Upper lobe of right lung (tissue), 1 donor: ENCODE measurements at regions not wholly inside any gene's neighbourhood (a gene's known extent, or its start where the extent isn't known, plus 50 kb on each side); places are given as distances from the start of the nearest gene placed in this dataset.

Experiments used
- ATAC-seq: fragments of 200-7000 bp; cut with Tn5 transposase; one replicate; pipeline ENCODE4 v1.9.1; 2020; ENCODE audit warnings: mild to moderate bottlenecking, moderate library complexity
- DNase-seq: peaks from one replicate; pipeline ENCODE4 v3.0.0-alpha.2; 2020
- H3K27ac ChIP-seq: fragments of 200-600 bp; one replicate; pipeline ENCODE4 v1.8.0; 2022
- H3K27me3 ChIP-seq: fragments of 200-600 bp; one replicate; pipeline ENCODE4 v1.8.0; 2022; ENCODE audit warnings: mild to moderate bottlenecking
- H3K36me3 ChIP-seq: fragments of 200-600 bp; one replicate; pipeline ENCODE4 v1.8.0; 2022
- H3K4me1 ChIP-seq: fragments of 200-600 bp; one replicate; pipeline ENCODE4 v1.8.0; 2022
- H3K4me3 ChIP-seq: fragments of 200-600 bp; one replicate; pipeline ENCODE4 v1.8.0; 2022; ENCODE audit warnings: mild to moderate bottlenecking
- H3K9me3 ChIP-seq: fragments of 200-600 bp; one replicate; pipeline ENCODE4 v1.8.0; 2022
- intact Hi-C: fragments of 100-400 bp; cut with DNase I; formaldehyde crosslinking; loops from one replicate; pipeline ENCODE4 v1.11.0; 2022
- TF ChIP-seq, protein P1 (sequence below): fragments of 200-600 bp; IDR thresholded peaks from one replicate; pipeline ENCODE4 v1.8.0; 2022; ENCODE audit warnings: antibody characterized with exemption
- donor health status: DM: no; HTN: yes; CAD: no; lungs with severe emphysema.

DNA sequence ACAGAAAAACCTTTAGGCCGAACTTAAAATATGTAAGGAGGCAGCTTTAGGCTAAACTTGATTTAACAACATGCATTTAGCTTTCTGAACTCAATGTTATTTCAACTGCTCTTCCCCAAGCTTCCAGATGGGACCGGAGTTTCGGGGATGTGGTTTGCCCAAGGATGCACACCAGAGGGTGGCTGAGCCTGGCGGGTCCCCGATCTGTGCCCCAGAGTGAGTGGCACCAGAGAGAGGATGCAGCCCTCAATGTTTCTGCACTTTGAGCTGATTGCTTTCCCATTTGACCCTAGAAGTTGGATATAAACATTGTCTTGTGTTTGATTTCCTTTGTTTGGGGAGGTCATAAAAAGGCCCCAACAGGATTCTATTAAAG lies 348.0 kb upstream of the TNRC6C start:
- H3K27ac ChIP-seq = no peak overlapping the region
- ATAC-seq = no peak

DNA sequence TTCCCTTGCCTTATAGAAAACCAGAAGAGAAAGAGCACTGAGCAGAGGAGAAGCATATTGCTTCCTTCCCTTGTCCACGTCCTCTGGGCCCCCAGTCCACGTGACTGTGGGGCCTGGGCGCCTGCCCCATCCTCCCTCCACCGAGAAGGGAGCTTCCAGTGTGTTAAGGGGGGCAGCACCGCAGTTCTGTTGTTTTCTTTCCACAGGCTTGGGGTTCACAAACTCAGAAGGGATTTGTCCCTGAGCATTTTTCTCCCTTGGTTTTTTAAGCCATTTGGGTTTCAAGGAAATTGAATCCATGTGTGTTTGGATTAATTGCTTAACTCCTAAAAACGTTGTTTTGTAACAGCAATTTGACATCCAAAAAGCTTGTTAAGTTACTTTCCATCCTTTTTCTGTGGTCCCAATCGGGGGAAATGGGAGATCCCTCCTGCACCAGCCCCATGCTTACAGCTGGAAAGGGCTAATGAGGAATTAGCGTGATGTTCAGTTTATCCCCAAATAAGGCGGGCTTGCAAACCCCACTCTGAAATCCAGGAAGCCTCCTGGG lies 347.5 kb upstream of the TNRC6C start:
- no peak for ATAC-seq
- intact Hi-C loops = no loop called here
- peaks cover 7% of the 10 kb centered on the region for H3K4me1 ChIP-seq
- H3K27ac ChIP-seq = no peak overlapping the region
- peak; percentile 27 for DNase-seq
- TF ChIP-seq, protein P1, sequence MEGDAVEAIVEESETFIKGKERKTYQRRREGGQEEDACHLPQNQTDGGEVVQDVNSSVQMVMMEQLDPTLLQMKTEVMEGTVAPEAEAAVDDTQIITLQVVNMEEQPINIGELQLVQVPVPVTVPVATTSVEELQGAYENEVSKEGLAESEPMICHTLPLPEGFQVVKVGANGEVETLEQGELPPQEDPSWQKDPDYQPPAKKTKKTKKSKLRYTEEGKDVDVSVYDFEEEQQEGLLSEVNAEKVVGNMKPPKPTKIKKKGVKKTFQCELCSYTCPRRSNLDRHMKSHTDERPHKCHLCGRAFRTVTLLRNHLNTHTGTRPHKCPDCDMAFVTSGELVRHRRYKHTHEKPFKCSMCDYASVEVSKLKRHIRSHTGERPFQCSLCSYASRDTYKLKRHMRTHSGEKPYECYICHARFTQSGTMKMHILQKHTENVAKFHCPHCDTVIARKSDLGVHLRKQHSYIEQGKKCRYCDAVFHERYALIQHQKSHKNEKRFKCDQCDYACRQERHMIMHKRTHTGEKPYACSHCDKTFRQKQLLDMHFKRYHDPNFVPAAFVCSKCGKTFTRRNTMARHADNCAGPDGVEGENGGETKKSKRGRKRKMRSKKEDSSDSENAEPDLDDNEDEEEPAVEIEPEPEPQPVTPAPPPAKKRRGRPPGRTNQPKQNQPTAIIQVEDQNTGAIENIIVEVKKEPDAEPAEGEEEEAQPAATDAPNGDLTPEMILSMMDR = no peak
- H3K27me3 ChIP-seq = no peaks in the 10 kb centered on the region
- no peaks in the 10 kb centered on the region for H3K36me3 ChIP-seq
- H3K9me3 ChIP-seq = no peaks in the 10 kb centered on the region
- no peak overlapping the region for H3K4me3 ChIP-seq

More for the DNA sequence above, 348.0 kb upstream of the TNRC6C start:
- H3K4me1 ChIP-seq = peaks cover 3% of the 10 kb centered on the region
- H3K36me3 ChIP-seq = no peaks in the 10 kb centered on the region
- no peaks in the 10 kb centered on the region for H3K9me3 ChIP-seq
- no peak for DNase-seq
- peak overlapping the region; percentile 8 for H3K4me3 ChIP-seq
- TF ChIP-seq, protein P1 = no peak
- no peaks in the 10 kb centered on the region for H3K27me3 ChIP-seq
- intact Hi-C loops = no loop called here

DNA sequence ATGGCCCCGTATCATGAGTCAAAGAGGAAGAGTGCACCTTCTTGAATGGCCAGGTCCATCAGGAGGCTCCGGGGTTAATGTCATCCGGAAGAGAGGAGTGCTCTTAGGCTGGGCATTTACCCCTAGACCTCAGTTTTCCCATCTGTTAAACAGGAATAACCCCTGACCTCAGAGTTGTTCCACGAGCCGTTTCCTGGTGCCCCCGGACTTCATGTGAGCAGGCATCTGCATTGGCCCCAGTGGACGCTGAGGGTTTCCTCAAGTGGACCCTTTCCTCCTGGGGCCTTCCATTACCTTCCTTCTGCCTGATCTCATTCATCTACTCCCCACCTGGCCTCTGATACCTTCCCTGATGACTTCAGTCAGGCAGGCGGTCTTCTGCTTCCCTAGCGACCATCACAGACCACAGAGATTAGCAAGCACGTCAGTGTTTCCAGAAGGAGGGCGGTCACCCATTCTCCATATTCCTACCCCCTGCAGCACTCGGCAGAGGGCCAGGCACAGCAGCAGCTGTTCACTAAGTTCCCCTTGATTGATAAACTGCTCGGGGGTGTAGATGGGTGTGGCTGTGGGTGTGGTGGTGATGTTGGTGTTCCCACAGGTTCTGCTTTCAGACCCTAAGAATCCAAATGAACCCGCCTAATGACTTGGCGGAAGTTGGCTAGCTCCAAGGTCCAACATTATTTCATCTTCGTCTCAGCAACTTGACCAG lies 346.6 kb upstream of the TNRC6C start:
- peaks cover 7% of the 10 kb centered on the region for H3K4me1 ChIP-seq
- intact Hi-C loops = no loop called here
- no peaks in the 10 kb centered on the region for H3K36me3 ChIP-seq
- H3K27me3 ChIP-seq = no peaks in the 10 kb centered on the region
- H3K9me3 ChIP-seq = no peaks in the 10 kb centered on the region
- DNase-seq (peak; percentile 41), ATAC-seq (no peak)
- H3K4me3 ChIP-seq = no peak overlapping the region
- no peak overlapping the region for H3K27ac ChIP-seq
- TF ChIP-seq, protein P1 = no peak

DNA sequence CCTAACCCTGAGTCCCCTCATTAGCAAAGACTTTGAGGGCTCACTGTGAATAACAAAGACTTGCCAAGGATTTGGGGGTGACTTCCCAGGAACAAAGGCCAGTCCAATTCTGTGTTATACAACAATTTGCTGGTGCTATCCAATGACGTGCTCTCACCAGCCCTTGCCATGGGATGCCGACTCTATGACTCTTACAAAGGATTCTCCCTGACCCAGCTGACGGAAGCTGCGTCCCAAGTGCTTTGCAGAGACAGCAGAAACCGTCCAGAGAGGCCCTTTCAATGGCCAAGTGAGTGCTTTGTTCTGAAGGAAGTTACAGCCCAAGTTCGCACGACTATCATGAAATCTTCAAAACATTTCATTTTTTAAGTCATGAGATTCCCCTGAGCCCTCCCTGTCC lies 345.3 kb upstream of the TNRC6C start:
- Histone ChIP-seq H3K27ac (no peak overlapping the region), H3K4me3 (no peak overlapping the region), H3K36me3 (no peaks in the 10 kb centered on the region), H3K27me3 (no peaks in the 10 kb centered on the region), H3K9me3 (no peaks in the 10 kb centered on the region), H3K4me1 (peaks cover 7% of the 10 kb centered on the region)
- no peak for ATAC-seq
- peak; percentile 31 for DNase-seq
- intact Hi-C loops = no loop called here
- TF ChIP-seq, protein P1 = no peak

DNA sequence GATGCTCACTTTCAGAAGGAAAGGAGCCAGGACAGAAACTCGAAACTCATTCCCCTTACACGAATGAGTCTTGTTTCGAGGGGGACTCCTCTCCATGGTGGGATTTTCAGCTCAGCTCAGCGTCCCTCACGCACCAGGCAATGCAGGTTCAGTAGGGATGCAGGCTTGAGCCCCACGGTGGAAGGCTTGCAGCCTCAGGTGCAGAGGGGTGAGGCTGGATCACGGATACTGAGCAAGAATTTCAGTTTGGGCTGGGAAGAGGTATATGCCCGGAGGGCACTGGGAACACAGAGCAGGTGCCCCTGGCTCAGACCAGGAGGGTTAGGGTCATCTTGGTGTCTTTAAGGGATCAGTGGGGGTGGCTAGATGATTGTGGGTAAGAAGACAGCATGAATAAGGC lies 344.9 kb upstream of the TNRC6C start:
- peak; percentile 51 for DNase-seq

More for the DNA sequence above, 344.9 kb upstream of the TNRC6C start:
- TF ChIP-seq, protein P1 = no peak
- peaks cover 7% of the 10 kb centered on the region for H3K4me1 ChIP-seq
- H3K27ac ChIP-seq = no peak overlapping the region
- intact Hi-C loops = no loop called here
- H3K27me3 ChIP-seq = no peaks in the 10 kb centered on the region
- H3K9me3 ChIP-seq = no peaks in the 10 kb centered on the region
- no peak overlapping the region for H3K4me3 ChIP-seq
- H3K36me3 ChIP-seq = no peaks in the 10 kb centered on the region
- ATAC-seq = no peak
